ENCODE measurements at regions not wholly inside any gene's neighbourhood (a gene's known extent, or its start where the extent isn't known, plus 50 kb on each side); places are given as distances from the start of the nearest gene placed in this dataset.

DNA sequence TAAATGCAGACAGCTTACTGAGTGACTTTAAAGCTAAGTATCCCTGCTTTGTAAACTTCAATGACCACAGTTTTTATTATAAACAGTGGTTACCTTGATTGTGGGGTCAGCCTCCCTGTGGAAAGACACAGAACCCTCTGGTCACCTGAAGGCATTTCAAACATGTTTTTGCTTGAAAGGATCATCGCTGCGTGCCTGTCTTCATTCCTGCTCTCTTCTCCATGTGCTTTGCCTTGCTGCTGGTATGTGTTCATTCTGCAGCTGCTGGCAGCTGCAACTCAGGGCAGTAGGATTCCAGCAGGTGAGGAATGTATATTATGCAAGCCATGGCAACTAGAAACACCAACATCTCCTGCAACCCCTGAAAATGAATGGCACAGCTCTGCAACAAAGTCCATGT lies 81.0 kb upstream of the VAV3 start:
- TF ChIP-seq, protein P1, sequence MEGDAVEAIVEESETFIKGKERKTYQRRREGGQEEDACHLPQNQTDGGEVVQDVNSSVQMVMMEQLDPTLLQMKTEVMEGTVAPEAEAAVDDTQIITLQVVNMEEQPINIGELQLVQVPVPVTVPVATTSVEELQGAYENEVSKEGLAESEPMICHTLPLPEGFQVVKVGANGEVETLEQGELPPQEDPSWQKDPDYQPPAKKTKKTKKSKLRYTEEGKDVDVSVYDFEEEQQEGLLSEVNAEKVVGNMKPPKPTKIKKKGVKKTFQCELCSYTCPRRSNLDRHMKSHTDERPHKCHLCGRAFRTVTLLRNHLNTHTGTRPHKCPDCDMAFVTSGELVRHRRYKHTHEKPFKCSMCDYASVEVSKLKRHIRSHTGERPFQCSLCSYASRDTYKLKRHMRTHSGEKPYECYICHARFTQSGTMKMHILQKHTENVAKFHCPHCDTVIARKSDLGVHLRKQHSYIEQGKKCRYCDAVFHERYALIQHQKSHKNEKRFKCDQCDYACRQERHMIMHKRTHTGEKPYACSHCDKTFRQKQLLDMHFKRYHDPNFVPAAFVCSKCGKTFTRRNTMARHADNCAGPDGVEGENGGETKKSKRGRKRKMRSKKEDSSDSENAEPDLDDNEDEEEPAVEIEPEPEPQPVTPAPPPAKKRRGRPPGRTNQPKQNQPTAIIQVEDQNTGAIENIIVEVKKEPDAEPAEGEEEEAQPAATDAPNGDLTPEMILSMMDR (IDR thresholded peaks at IDR 0.05), result no peak
- TF ChIP-seq POLR2A (IDR thresholded peaks at IDR 0.05), result no peak

All from thyroid gland (tissue), 4 donors.